Anterior cingulate cortex (tissue), 58 donors: ENCODE measurements at regions not wholly inside any gene's neighbourhood (a gene's known extent, or its start where the extent isn't known, plus 50 kb on each side); places are given as distances from the start of the nearest gene placed in this dataset.
"Not testable (repeated sequence)": the region's sequence is repeated elsewhere in the genome, so short reads cannot be mapped to it uniquely, and the experiment has no call there.

Experiments
- DNase-seq, 58 donors: peaks; one replicate each; lab custom pipeline; 2025; lab: John Stamatoyannopoulos, UW

DNA sequence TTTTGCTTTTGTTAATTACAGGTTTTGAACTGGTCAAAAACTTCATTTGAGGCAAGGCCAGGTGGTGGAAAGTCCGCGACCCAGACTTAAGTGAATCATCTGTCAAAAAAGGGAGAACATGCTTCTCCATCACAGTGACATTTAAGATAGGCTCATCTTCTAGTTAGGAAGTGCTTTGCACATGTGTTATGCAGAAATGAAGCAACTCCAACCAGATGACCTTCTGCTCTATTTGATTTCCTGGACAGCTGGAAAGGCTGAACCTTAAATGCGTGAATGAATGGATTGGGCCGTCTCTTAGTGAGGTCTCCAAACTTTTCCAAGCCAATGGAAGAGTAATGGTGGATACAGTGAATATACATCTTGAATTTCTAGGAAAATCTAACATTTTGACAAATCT lies 101.6 kb upstream of the FAM13C start:
- DNase-seq: no peak

DNA sequence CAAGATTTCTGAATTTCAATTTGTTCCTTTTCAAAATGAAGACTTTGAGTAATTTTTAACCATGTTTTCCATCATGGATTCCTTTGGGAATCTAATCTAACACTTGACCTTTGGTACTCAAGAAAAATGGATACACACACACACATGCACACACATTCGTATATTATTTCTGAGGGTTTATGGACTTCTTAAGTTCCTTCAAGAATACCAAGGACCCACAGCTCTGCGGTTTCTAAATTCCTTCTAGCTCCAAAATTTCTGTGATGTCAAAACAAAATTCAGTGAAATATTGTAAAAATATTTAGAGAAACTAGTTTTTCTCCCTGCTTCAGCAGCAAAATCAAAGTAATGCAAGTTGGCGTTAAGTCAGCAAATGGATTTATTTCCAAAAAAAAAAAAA lies 98.3 kb upstream of the FAM13C start:
- DNase-seq: no peak

DNA sequence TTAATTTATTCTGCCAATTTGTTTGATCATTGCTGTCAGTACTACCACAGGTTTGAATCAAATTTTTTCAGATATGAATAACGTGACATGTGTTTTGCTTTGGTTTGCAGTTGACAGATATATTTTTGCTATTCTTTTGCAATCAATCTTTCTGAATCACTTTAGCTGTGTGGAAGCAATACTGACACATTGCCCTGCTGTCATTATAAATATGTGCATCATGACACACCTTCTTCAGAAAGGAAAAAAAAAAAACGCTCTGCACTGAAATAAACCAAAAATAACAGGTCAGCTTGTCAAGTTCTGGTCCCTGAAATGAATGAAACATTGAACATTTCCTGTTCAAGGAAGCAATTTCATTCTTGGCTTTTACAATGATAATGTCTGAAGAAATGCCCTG lies 93.8 kb upstream of the FAM13C start:
- no peak for DNase-seq

DNA sequence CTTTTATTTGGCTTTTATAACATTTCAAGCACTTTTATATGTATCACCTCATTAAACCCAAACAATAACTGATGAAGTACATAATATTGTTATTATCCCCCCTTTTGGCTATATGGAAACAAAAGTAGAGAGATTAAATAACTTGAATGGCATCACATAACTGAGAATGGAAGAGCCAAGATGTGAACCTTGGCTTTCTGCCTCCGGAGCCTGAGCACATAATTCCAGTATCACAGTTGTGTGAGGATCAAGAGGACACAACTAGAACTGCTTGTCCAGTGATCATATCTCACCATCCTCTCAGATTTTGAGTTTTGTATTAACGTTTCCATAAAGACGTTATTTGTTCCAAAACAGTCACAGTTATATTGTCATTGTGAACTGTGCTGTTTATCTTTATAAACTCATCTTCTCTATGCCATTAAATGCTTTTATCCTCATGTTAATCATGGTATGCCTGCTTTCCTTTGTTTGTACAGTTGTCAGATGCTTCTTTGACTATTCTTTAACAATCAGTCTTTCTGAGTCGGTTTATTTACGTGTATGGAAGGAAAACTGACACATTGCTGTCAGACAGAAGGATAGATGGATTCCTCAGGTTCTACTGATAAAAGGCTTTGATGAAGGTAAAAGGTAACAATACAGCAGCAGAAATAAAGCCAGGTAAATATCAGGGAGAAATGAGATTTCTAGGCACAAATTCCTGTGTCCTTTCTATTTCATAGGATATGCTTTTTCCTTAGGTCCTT lies 92.0 kb upstream of the FAM13C start:
- no peak for DNase-seq

DNA sequence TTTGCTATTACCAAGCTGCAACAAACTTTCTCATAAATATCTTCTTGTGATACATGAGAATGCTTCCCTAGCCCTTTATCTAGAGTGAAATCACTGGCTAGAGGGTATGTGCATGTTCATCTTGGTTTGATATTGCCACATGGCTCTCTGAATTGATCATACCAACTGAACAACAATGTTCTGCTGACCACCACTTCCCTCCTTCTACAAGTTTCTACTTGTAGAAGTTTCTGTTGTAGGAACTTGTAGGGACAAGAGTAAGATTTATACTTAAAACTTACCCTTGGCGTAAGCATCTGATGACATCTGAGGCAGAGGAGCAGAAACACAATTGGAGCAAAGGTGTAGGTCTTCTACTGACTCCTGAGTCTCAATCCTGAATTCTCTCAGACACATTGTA lies 86.3 kb upstream of the FAM13C start:
- DNase-seq: no peak

DNA sequence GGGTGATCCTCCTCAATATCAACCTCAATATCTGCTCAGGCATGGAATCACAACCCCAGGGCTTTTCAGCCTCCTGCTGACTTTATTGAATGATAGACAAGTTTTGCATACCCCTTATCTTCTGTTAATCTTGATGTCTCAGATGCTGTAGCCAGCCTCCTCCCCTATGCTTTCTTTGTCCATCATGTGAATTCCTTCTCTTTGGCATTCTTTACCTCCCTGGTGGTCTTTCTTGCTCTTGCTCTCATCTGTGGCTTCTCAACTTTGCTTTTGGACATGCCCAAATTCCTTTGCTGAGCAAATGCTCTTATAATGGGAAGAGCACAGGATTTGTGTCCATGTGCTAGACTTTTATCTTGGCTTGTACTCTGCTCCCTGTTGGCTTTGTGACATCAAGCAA lies 73.4 kb upstream of the FAM13C start:
- no peak for DNase-seq

DNA sequence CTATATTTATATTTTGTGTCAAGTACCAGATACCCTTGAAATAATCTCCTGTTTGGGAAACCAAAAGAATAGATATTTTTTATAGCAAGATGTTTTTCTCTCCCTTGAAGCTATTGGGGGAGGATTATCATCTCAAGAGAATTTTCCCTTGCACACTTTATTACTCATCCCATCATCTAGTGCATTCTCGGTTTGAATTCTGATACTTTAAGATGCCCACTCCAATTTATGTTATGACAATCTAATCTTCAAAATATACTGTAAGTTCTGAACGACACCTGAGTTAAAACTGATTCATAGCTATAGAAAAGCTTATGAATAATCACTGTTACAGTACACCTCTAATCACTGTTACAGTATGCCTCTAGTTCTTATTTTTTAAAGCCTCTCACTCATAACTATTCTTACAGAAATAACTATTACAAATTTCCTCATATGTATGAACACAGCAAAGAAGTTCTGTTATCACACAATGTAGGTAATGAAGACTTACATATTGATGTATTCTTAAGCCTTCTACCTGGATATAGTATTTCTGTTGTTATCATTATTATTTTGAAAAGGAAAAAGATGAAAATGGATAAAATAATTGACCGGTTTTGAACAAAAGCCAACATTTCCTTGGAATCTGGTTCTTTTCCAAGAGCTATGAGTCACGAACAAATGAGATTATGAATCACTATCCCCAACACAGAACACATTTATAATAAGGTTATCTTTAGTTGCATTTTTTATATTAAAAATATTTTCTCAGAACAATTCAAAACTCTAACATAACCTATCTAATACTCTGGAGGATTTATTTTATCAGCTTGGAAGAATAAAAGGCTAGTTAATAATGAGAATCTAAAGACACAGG lies 72.3 kb upstream of the FAM13C start:
- no peak for DNase-seq

DNA sequence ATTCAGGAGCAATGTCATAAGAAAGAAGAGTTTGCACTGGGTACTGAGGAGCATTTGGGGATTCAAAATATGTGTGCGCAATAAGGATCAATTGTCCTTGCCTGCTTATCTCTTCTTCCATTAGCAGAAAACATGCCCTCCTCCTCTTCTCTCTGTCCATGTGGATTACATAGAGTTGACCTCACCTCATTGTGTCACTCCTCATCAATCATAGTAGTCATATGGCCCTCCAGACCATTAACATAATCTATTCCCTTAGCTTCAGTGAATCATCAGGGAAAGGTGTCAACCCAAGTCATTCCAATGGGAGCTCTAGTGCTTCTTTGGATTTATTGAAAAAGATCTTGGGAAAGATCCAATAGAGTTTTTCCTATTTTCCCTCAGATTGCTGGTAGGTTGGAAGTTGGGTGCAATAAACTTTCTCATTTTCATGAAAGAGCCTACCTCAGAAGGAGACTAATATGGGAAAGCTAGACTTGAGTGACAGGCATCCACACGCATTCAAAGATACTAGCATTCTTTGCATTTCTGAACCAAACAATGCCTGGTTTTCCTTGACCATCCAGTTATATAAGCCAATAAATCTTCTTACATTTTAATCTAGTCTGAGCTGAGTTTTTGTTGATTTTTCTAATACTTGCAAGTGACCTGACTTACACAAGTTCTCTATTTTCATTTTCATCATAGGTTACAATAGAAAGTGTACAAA lies 71.5 kb upstream of the FAM13C start:
- DNase-seq: no peak

DNA sequence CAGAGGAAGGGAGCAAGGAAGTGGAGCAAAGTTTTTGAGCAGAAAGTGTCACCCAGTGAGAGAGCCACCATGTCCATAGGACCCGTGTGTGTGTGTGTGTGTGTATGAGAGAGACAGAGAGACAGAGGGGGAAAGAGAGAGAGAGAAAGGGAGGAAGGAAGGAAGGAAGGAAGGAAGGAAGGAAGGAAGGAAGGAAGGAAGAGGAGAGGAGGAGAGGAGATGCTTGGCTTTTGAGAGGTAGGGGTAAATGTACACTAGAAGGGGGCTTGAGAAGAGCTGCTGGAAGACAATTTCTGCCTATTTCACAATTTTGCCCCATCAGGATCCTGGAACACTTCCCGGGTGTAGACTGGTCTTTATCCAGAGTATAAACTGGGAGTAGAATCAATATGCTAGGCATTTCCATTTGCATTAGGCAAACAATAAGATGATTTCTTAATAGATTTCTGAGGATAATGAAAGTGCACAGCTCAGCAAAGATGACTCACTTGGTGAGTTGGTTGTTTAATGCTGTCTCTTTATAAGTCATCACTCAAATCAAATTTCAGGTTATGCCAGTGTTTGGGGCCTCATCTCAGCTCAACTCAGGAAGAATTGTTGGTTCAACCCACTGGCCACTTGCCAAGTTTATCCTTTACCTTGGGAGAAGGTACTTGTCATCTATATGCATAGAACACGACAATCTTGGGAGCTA lies 70.0 kb upstream of the FAM13C start:
- DNase-seq: no peak

DNA sequence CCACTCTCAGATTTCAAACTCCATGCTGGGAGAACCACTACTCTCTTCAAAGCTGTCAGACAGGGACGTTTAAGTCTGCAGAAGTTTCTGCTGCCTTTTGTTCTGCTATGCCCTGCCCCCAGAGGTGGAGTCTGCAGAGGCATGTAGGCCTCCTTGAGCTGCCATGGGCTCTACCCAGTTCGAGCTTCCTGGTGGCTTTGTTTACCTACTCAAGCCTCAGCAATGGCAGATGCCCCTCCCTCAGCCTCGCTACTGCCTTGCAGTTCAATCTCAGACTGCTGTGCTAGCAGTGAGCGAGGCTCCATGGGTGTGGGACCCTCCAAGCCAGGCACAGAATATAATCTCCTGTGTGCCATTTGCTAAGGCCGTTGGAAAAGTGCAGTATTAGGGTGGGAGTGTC lies 51.4 kb upstream of the FAM13C start:
- DNase-seq: not testable (repeated sequence)
